Eye (tissue), 1 donor: ENCODE measurements at regions not wholly inside any gene's neighbourhood (a gene's known extent, or its start where the extent isn't known, plus 50 kb on each side); places are given as distances from the start of the nearest gene placed in this dataset.

ENCODE experiments used
- DNase-seq: peaks from one replicate; pipeline ENCODE4 v3.0.0-alpha.2; 2015

GRCh38 chr10:89829262-89829886 lies 128.0 kb downstream of the KIF20B start:
- no peak for DNase-seq

GRCh38 chr10:89829887-89830269 lies 128.5 kb downstream of the KIF20B start:
- no peak for DNase-seq

GRCh38 chr10:89830624-89831023 lies 129.2 kb downstream of the KIF20B start:
- no peak for DNase-seq

GRCh38 chr10:89836840-89837164 lies 135.4 kb downstream of the KIF20B start:
- DNase-seq, result no peak

- peak; percentile 85 for DNase-seq
Measured at GRCh38 chr10:89837165-89838043, 136.0 kb downstream of the KIF20B start.

- DNase-seq, result peak; percentile 71
Measured at GRCh38 chr10:89838044-89838615, 136.7 kb downstream of the KIF20B start.

GRCh38 chr10:89845541-89846280 lies 144.3 kb downstream of the KIF20B start:
- no peak for DNase-seq

GRCh38 chr10:89846281-89846630 lies 144.9 kb downstream of the KIF20B start:
- no peak for DNase-seq

- no peak for DNase-seq
Measured at GRCh38 chr10:89846786-89847185, 145.4 kb downstream of the KIF20B start.

GRCh38 chr10:89852872-89853271 lies 151.5 kb downstream of the KIF20B start:
- DNase-seq, result no peak

GRCh38 chr10:89853781-89854191 lies 152.4 kb downstream of the KIF20B start:
- DNase-seq, result peak; percentile 41

- DNase-seq, result no peak
Measured at GRCh38 chr10:89857431-89858042, 156.1 kb downstream of the KIF20B start.

- DNase-seq, result no peak
Measured at GRCh38 chr10:89861199-89861573, 159.8 kb downstream of the KIF20B start.

- no peak for DNase-seq
Measured at GRCh38 chr10:89861584-89862301, 160.4 kb downstream of the KIF20B start.

- peak; percentile 3 for DNase-seq
Measured at GRCh38 chr10:89867964-89868363, 166.6 kb downstream of the KIF20B start.

GRCh38 chr10:89869180-89869579 lies 167.8 kb downstream of the KIF20B start:
- peak; percentile 58 for DNase-seq

GRCh38 chr10:89869592-89870156 lies 168.3 kb downstream of the KIF20B start:
- no peak for DNase-seq

- DNase-seq, result no peak
Measured at GRCh38 chr10:89870936-89871335, 169.5 kb downstream of the KIF20B start.

- DNase-seq, result no peak
Measured at GRCh38 chr10:89873055-89873454, 171.7 kb downstream of the KIF20B start.

GRCh38 chr10:89875557-89875956 lies 174.2 kb downstream of the KIF20B start:
- no peak for DNase-seq

- no peak for DNase-seq
Measured at GRCh38 chr10:89879121-89879520, 177.7 kb downstream of the KIF20B start.

GRCh38 chr10:89887406-89887805 lies 186.0 kb downstream of the KIF20B start:
- no peak for DNase-seq
